Ovary (tissue), 3 donors: ENCODE measurements at regions not wholly inside any gene's neighbourhood (a gene's known extent, or its start where the extent isn't known, plus 50 kb on each side); places are given as distances from the start of the nearest gene placed in this dataset.

Experiments
- CTCF ChIP-seq, 3 donors: fragments of 450-650 bp in 2 of 3; fragments of 200-600 bp in 1 of 3; IDR thresholded peaks; one replicate each; pipeline versions ENCODE4 v1.5.1 to v1.8.0; 2016 to 2022; ENCODE audit warnings: antibody characterized with exemption in 3 of 3, mild to moderate bottlenecking in 1 of 3
- EP300 ChIP-seq: sonication (generic); formaldehyde crosslinking; IDR thresholded peaks from one replicate; pipeline ENCODE4 v1.6.1; 2017; ENCODE audit warnings: antibody characterized with exemption
- donor health status: DM: no; HTN: no; CAD: no.

- TF ChIP-seq CTCF (IDR thresholded peaks at IDR 0.05) (no peak), EP300 (no peak)
These were observed 777.6 kb upstream of the SOX11 start for GRCh38 chr2:4914551-4914950.
